ENCODE measurements at regions not wholly inside any gene's neighbourhood (a gene's known extent, or its start where the extent isn't known, plus 50 kb on each side); places are given as distances from the start of the nearest gene placed in this dataset.

DNA sequence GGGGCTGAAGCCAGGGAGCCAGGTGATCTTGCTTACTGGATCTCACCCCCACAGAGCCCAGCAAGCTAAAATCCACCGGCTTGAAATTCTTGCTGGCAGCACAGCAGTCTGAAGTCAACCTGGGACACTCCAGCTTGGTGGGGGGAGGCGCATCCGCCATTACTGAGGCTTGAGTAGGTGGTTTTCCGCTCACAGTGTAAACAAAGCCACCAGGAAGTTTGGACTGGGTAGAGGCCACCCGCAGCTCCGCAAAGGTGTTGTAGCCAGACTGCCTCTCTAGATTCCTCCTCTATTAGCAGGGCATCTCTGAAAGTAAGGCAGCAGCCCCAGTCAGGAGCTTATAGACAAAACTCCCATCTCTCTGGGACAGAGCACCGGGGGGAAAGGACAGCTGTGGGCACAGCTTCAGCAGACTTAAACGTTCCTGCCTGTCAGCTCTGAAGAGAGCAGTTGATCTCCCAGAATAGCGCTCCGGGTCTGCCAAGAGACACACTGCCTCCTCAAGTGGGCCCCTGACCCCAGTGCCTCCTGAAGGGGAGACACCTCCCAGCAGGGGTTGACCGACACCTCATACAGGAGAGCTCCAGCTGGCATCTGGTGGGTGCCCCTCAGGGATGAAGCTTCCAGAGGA is 206.3 kb upstream of the KHDRBS2 start:
- TF ChIP-seq, protein P1, sequence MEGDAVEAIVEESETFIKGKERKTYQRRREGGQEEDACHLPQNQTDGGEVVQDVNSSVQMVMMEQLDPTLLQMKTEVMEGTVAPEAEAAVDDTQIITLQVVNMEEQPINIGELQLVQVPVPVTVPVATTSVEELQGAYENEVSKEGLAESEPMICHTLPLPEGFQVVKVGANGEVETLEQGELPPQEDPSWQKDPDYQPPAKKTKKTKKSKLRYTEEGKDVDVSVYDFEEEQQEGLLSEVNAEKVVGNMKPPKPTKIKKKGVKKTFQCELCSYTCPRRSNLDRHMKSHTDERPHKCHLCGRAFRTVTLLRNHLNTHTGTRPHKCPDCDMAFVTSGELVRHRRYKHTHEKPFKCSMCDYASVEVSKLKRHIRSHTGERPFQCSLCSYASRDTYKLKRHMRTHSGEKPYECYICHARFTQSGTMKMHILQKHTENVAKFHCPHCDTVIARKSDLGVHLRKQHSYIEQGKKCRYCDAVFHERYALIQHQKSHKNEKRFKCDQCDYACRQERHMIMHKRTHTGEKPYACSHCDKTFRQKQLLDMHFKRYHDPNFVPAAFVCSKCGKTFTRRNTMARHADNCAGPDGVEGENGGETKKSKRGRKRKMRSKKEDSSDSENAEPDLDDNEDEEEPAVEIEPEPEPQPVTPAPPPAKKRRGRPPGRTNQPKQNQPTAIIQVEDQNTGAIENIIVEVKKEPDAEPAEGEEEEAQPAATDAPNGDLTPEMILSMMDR (IDR thresholded peaks at IDR 0.05) = no peak
- TF ChIP-seq POLR2AphosphoS5 (IDR thresholded peaks at IDR 0.05; ENCODE audit: low read depth, low read length) (no peak), TCF7L2 (IDR thresholded peaks at IDR 0.05; ENCODE audit: low read depth, low read length) (no peak)
- TF ChIP-seq, protein P2, sequence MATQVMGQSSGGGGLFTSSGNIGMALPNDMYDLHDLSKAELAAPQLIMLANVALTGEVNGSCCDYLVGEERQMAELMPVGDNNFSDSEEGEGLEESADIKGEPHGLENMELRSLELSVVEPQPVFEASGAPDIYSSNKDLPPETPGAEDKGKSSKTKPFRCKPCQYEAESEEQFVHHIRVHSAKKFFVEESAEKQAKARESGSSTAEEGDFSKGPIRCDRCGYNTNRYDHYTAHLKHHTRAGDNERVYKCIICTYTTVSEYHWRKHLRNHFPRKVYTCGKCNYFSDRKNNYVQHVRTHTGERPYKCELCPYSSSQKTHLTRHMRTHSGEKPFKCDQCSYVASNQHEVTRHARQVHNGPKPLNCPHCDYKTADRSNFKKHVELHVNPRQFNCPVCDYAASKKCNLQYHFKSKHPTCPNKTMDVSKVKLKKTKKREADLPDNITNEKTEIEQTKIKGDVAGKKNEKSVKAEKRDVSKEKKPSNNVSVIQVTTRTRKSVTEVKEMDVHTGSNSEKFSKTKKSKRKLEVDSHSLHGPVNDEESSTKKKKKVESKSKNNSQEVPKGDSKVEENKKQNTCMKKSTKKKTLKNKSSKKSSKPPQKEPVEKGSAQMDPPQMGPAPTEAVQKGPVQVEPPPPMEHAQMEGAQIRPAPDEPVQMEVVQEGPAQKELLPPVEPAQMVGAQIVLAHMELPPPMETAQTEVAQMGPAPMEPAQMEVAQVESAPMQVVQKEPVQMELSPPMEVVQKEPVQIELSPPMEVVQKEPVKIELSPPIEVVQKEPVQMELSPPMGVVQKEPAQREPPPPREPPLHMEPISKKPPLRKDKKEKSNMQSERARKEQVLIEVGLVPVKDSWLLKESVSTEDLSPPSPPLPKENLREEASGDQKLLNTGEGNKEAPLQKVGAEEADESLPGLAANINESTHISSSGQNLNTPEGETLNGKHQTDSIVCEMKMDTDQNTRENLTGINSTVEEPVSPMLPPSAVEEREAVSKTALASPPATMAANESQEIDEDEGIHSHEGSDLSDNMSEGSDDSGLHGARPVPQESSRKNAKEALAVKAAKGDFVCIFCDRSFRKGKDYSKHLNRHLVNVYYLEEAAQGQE (IDR thresholded peaks at IDR 0.05; ENCODE audit: insufficient read depth in 1 of 2, low read depth in 2 of 2, low read length in 1 of 2) = no peak
